GM21619 (cell line): ENCODE measurements at regions not wholly inside any gene's neighbourhood (a gene's known extent, or its start where the extent isn't known, plus 50 kb on each side); places are given as distances from the start of the nearest gene placed in this dataset.
"Not testable (repeated sequence)": the region's sequence is repeated elsewhere in the genome, so short reads cannot be mapped to it uniquely, and the experiment has no call there.

ENCODE experiments used
- ATAC-seq: cut with Tn5 transposase; IDR thresholded peaks from one replicate; pipeline ENCODE4 v1.9.1; 2021; ENCODE audit not compliant: unreplicated experiment

DNA sequence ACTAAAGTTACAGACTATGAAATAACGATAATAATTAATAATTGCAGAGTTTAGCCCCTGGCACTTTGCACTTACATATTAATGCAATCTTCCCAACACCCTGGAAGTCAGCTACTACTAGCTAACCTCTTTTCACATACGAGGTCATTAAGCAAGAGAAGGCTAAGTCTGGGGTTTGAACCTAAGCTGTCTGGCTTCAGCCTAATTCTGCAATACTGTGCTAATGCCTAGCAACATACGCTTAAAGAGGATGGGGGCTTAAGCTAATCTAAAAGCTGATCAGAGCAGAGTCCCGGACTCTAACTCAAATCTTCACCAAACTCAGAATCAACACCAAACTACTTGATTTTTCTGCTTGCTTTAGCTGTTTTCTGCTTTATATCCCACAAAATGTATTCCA is 168.7 kb upstream of the GNAI1 start:
- ATAC-seq = no peak

GRCh38 chr7:79964463-79964862 is 170.2 kb upstream of the GNAI1 start:
- no peak for ATAC-seq

DNA sequence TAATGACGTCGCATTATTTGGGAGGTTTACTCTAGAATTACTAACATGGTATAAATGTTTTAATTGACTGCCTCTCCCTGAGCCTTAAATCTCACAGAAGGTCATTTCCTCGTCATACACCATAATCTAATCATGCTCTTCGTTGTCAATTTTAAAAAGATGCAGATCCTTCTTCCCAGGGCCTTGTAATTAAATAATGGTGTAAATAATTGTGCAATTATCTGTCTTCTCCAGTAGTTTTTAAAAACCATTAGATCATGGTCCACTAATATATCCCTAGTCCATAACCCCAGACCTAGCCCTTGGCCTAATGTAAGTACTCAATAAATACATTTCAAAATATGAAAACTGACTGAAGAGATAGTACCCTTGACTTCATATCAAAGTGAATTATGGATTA is 181.5 kb upstream of the GNAI1 start:
- ATAC-seq = no peak

DNA sequence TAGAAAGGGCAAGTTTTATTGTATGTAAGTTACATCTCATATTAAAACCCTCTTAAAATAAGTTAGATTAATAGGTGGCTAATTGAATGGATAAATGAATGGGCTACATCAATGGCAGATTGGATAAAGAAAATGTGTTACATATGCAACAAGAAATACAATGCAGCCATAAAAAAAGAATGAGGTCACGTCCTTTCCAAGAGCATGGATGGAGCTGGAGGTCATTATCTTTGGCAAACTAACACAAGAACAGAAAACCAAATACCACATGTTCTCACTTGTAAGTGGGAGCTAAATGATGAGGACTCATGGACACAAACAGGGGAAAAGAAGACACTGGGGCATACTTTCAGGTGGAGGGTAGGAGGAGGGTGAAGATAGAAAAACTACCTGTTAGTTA is 182.2 kb upstream of the GNAI1 start:
- no peak for ATAC-seq

- no peak for ATAC-seq
These were observed 183.2 kb upstream of the GNAI1 start for GRCh38 chr7:79951415-79951814.

GRCh38 chr7:79949778-79950177 is 184.9 kb upstream of the GNAI1 start:
- ATAC-seq = no peak

- no peak for ATAC-seq
These were observed 198.2 kb upstream of the GNAI1 start for GRCh38 chr7:79936281-79936983.

- ATAC-seq = no peak
These were observed 199.9 kb upstream of the GNAI1 start for GRCh38 chr7:79934727-79935126.

GRCh38 chr7:79933144-79933543 is 201.5 kb upstream of the GNAI1 start:
- no peak for ATAC-seq

GRCh38 chr7:79930604-79931003 is 204.0 kb upstream of the GNAI1 start:
- ATAC-seq = no peak

DNA sequence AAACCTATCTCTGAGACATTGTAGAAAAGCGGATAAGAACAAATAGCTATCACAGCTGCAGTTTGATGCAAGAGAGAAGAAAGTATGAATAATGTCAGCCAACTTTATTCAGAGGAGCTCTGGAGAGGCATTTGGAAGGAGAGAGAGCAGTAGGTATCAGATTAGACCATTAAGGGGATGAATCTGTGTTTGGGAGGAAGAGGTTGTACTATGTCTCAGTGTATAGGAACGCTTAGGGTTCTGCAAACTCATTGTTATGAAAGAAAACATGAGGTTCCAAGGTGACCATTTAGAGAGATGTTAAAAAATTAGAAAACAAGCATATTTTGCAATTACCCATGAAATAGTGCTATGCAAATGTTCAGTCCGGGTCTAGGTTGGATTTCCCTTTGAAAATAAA is 207.5 kb upstream of the GNAI1 start:
- no peak for ATAC-seq

DNA sequence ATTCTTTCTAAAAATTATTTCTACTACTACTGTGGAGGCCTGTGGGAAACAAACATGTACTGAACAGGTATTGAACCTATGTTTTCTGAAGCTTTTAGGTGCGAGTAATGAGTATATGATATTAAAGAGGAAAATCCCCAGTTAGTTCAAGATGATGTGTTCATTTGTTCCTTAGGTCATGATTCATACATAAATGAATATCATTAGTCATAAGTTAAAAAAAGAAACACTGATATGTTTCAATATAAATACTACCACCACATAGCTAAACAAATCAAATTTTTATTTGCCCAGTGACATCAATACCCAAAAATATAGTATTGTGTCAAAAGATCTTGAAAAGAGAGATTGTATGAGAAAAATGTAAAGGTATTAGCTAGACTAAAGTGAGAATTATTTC is 210.7 kb upstream of the GNAI1 start:
- ATAC-seq = no peak

DNA sequence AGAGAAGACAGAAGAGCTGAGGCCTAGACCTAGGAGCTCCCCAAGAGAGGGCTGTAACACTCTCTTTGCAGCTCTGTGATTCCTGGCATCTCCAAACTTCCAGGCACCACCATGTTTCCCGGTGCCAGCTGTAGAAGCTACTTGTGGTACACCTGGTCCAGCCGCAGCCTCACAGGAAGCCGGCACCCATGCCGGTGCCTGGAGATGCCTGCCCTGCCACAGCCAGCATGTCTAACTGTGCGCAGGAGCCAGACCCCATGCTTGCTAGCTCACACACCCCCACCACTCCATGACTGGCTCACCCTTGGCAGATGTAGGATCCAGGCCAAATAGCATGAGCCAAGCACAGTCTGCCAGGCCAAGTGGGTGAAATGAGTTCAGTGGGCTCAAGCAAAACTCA is 211.7 kb upstream of the GNAI1 start:
- no peak for ATAC-seq

- no peak for ATAC-seq
These were observed 212.7 kb upstream of the GNAI1 start for GRCh38 chr7:79921976-79922375.

- ATAC-seq = not testable (repeated sequence)
These were observed 216.0 kb upstream of the GNAI1 start for GRCh38 chr7:79918632-79919031.

DNA sequence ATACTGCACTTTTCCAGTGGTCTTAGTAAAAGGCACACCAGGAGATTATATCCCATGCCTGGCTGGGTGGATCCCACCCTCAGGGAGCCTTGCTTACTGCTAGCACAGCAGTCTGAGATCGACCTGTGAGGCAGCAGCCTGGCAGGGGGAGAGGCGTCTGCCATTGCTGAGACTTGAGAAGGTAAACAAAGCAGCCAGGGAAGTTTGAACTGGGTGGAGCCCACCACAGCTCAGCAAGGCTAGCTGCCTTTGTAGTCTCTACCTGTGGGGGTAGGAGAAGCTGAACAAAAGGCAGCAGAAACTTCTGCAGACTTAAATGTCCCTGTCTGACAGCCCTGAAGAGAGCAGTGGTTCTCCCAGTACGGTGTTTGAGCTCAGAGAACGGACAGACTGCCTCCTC is 219.3 kb upstream of the GNAI1 start:
- ATAC-seq = not testable (repeated sequence)

DNA sequence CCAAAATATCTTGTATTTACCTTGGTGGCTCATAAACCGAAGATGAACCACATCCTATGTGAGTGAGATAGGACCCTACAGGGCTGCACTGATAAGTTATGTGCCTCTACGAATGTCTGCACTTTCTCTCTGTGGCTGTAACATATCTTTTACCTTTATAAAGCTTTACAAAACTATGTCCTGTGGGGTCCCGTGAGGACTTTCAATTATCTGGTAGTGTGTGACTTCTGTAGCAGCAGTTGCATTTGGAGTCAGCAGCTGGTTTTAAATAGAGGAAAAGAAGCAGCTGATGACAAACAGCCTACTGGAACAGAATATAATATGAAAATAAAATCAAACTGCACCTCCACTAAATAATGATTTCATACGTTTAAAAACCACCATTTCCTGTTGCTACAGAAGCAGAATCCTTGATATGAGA is 222.4 kb upstream of the GNAI1 start:
- ATAC-seq = no peak

DNA sequence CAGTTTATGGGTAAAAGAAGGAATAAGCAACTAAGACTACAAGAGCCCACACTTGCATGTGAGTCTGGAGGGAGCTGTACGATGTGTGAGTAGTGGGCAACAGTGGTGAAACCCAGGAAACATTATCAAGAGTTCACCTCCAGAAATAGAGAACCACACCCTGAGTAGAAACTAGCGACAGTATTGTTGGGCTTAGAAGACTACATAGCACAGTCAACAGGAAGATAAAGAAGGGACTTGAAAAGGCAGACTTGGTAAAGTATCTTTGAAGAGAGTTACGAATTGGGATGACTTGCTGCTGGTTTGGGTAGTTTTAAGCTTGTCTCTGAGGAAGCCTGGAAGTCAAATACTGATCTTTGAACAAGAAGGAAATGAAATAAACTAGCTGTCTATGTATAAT is 223.2 kb upstream of the GNAI1 start:
- no peak for ATAC-seq

DNA sequence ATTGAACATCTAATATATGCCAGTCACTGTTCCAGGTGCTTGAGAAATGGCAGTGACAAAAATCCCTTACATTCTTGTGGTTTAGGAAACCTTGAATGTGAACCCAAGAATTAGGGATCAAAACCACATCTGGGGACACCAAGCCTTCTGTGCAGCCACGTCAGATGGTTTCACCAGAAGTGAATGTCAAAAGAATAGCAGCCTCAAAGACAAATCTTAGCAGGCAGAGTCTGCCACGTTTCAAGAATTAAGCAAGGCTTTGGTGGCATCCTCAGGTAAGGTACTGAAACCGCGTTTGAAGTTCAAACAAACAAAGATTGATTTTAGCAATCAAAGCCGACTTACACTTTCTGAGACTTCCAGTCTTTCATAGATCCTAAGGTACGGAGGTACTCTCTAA is 225.5 kb upstream of the GNAI1 start:
- ATAC-seq = no peak

DNA sequence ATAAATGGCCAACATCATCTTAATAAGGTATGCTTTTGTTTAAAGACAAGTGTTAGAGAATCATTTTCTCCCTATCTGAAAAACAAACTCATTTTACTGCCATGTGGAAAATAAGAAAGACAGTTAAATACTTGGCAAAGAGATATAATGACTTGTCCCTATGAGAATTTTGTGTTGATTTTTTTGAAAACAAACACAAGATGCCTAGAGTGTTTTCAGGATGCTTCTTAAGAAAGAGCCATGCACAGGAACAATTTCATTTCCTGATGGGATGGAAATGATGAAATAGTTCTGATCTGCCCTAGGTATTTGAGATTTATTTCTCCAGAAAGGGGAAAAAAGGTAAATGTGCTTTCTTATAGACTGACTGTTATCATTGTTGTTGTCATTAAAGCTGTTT is 237.5 kb upstream of the GNAI1 start:
- no peak for ATAC-seq

GRCh38 chr7:79893991-79894390 is 240.6 kb upstream of the GNAI1 start:
- ATAC-seq = no peak

DNA sequence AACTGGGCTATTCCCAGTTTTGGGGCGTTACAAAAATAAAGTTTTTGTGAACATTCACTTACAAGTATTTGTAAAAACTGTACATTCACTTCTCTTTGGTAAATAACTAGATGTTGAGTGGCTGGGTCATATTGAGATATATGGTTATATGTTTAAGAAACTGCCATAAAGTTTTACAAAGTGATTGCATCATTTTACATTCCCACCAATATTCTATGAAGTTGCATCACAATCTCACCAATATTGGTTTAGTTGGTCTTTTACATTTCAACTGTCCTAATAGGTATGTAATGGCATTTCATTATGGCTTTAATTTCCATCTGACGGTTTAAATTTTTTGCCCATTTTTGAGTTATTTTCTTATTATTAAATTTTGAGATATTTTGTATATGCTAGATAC is 251.7 kb upstream of the GNAI1 start:
- no peak for ATAC-seq

GRCh38 chr7:79880312-79880711 is 254.3 kb upstream of the GNAI1 start:
- no peak for ATAC-seq
